ENCODE measurements at regions not wholly inside any gene's neighbourhood (a gene's known extent, or its start where the extent isn't known, plus 50 kb on each side); places are given as distances from the start of the nearest gene placed in this dataset.

- DNase-seq (ENCODE audit: low spot score) = no peak
Observed at GRCh38 chr1:59089036-59089798, 207.7 kb upstream of the FGGY start.

- DNase-seq (ENCODE audit: low spot score) = no peak
Observed at GRCh38 chr1:59089922-59090457, 206.9 kb upstream of the FGGY start.

- DNase-seq (ENCODE audit: low spot score) = no peak
Observed at GRCh38 chr1:59092126-59092525, 204.8 kb upstream of the FGGY start.

GRCh38 chr1:59094001-59094400 is 202.9 kb upstream of the FGGY start:
- no peak for DNase-seq (ENCODE audit: low spot score)

- peak; percentile 36 for DNase-seq (ENCODE audit: low spot score)
Observed at GRCh38 chr1:59096501-59096900, 200.4 kb upstream of the FGGY start.

- peak; percentile 50 for DNase-seq (ENCODE audit: low spot score)
Observed at GRCh38 chr1:59098655-59099054, 198.2 kb upstream of the FGGY start.

GRCh38 chr1:59100708-59101374 is 196.1 kb upstream of the FGGY start:
- no peak for DNase-seq (ENCODE audit: low spot score)

- no peak for DNase-seq (ENCODE audit: low spot score)
Observed at GRCh38 chr1:59101518-59101917, 195.4 kb upstream of the FGGY start.

- no peak for DNase-seq (ENCODE audit: low spot score)
Observed at GRCh38 chr1:59103457-59103856, 193.4 kb upstream of the FGGY start.

- no peak for DNase-seq (ENCODE audit: low spot score)
Observed at GRCh38 chr1:59104191-59104760, 192.6 kb upstream of the FGGY start.

GRCh38 chr1:59105548-59106507 is 191.1 kb upstream of the FGGY start:
- DNase-seq (ENCODE audit: low spot score) = no peak

- DNase-seq (ENCODE audit: low spot score) = peak; percentile 52
Observed at GRCh38 chr1:59107516-59107915, 189.4 kb upstream of the FGGY start.

- DNase-seq (ENCODE audit: low spot score) = no peak
Observed at GRCh38 chr1:59107916-59108315, 189.0 kb upstream of the FGGY start.

- DNase-seq (ENCODE audit: low spot score) = no peak
Observed at GRCh38 chr1:59108481-59109317, 188.2 kb upstream of the FGGY start.

GRCh38 chr1:59110271-59110670 is 186.6 kb upstream of the FGGY start:
- no peak for DNase-seq (ENCODE audit: low spot score)

GRCh38 chr1:59113876-59114457 is 182.9 kb upstream of the FGGY start:
- no peak for DNase-seq (ENCODE audit: low spot score)

- DNase-seq (ENCODE audit: low spot score) = no peak
Observed at GRCh38 chr1:59115865-59116264, 181.0 kb upstream of the FGGY start.

GRCh38 chr1:59116920-59117542 is 179.9 kb upstream of the FGGY start:
- no peak for DNase-seq (ENCODE audit: low spot score)

GRCh38 chr1:59122527-59122926 is 174.4 kb upstream of the FGGY start:
- DNase-seq (ENCODE audit: low spot score) = no peak

- DNase-seq (ENCODE audit: low spot score) = no peak
Observed at GRCh38 chr1:59123081-59123681, 173.7 kb upstream of the FGGY start.

Measured in Ammon's horn (tissue), 1 donor.